ENCODE measurements at regions not wholly inside any gene's neighbourhood (a gene's known extent, or its start where the extent isn't known, plus 50 kb on each side); places are given as distances from the start of the nearest gene placed in this dataset.
A peak's percentile ranks its signal among the peaks of the same experiment; 100 is the strongest.
"Not testable (repeated sequence)": the region's sequence is repeated elsewhere in the genome, so short reads cannot be mapped to it uniquely, and the experiment has no call there.

DNA sequence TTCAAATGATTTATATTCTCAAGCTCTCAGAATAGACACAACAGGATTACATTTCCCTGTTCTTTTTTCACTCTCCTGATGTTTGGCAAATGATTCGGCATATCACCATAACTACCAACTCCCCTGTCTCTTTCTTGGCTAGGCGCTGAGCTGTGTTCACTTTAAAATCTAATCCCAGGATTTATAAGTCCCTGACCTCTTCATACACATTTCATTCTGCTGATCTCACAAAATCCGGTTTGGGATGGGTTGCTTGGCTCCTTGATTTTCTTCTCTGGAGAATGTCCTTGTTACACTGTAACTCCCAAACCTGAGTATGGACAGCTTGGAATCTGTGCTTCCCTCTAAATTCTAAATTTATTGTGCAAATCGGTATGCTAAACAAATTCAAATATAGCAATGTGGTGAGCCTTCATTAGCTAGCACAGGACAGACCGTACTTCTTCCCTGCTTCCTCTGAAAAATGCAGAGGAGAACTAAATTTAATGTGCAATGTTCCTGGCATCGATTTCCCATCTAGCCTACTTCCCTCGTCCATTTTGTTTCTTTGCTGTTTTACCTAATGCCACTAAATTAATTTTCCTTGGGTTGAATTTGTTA, 858.5 kb upstream of the FAT3 start:
- no peak for DNase-seq (ENCODE audit: low read depth, low spot score)

DNA sequence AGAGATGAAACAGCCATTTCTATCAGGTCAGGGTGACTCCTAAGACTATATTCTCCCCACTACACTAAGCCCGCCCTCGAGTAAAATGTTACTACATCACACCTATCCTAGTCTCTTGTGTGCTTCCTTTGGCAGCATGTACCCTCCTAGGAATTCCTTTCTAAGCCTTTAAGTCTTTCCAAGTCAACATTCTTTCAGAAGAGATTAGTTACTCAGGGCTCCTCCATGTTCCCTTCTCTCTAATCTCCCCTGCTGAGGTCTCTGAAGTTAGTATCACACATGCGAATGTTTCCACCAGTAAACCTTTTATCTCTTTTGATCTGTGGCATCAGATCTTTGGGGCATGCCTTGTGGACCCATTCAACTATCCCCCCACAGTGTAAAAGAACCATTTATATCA, 873.7 kb upstream of the FAT3 start:
- no peak for DNase-seq (ENCODE audit: low read depth, low spot score)

DNA sequence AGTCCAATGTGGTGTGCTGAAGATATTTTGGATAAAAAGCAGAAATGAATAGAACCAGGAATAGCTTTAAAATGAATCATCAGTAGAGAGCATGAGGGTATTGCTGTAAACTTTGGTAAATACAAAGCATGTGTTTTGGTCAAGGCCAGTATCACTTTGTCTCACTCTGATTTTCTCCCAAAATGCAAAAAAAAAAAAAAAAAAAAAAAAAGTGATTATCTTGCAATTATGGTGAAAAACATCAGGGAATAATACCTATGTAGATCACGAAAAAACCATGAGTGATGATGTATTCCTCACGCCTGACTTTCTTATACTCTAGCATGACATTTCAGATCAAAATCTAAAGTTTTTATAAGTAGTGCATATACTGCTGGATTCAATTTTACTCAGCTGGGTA, 897.9 kb upstream of the FAT3 start:
- DNase-seq (ENCODE audit: low read depth, low spot score): no peak

DNA sequence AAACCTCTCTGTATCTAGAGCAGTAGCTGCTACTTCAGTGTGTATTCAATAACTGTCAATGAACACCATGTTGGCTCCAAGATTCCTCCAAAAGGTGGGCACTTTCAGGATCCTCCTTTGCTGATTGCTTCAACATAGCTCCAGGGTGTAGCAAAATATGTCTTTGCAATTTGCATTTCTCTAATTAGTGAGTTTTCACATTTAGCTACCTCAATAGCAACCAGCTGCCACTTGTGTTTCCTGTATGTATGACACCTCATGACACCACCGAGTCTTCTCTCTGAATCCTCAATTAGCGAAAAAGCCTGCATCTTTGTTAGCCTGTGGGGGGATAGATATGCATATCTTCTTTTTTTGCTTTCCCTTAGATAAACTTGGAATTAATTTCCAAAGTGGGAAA, 898.3 kb upstream of the FAT3 start:
- DNase-seq (ENCODE audit: low read depth, low spot score): no peak

DNA sequence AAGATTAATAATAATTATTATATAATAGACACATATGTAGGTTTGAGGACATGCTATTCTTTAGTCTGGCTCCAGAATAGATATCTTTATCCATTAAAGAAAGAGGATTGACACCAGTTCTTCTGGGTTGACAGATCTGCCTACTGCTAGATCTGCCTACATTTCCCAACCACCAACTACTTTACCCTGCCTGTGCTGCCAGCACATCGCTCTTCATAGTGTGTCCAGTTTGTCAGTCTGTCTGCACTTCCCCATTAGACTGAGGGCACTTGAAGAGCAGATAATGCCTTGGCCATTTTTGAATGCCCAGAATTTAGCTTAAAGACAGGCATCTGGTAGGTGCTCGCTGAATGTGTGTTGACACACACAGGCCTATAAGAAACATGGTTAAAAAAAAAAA, 910.1 kb upstream of the FAT3 start:
- no peak for DNase-seq (ENCODE audit: low read depth, low spot score)

DNA sequence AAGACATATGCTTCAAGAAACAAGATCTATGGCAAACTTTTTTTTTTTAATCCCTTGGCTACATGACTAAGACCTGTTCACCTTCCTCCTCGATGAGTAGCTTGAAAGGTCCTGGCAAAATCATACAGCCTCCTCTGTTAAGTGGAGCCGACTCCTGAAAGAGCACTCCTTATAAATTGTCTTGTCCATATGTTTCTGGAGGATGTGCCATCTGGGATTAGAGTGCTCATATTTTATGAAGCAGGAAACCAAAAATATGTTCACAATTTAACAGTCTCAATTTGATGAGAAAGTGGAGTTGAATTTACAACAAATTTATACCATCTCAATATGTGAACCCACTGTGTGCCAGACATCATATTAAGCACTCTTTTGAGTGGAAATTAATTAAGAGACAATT, 912.1 kb upstream of the FAT3 start:
- DNase-seq (ENCODE audit: low read depth, low spot score): no peak

DNA sequence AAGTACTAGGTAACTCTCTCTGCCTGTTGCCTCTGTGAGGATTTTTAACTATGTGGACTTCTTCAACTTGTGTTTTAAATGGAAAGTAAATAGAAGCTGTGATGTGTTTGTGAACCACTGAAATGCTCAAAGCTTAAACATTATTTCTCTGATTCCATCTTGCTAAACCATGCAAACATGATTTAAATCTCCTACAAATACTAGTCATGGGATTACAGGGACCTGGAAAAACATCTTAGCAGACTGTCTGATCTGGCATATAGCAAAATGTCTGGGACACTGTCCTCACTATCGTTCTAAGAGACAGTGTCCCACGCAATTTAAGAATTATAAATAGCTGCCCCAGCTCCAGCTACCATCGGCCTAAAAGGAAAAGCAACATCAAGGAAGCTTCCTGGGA, 914.5 kb upstream of the FAT3 start:
- no peak for DNase-seq (ENCODE audit: low read depth, low spot score)

DNA sequence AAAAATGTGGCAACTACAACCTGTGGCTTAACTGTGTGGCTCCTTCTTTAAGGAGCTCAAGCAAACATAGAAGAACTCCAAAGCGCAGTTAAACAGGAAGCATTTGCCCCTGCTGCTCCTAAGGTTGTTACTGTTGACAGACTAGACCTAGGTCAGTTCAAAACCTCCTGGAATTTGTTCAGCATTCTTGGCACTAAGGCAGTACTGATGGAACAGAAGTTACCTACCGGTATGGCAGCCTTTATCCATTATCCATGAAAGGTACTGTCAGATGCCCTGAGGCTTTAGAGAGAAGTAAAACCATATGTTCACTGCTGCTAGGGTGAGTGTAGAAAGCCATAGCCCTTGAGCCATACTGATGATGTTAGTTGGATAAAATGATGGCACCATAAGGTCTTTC, 916.5 kb upstream of the FAT3 start:
- no peak for DNase-seq (ENCODE audit: low read depth, low spot score)

DNA sequence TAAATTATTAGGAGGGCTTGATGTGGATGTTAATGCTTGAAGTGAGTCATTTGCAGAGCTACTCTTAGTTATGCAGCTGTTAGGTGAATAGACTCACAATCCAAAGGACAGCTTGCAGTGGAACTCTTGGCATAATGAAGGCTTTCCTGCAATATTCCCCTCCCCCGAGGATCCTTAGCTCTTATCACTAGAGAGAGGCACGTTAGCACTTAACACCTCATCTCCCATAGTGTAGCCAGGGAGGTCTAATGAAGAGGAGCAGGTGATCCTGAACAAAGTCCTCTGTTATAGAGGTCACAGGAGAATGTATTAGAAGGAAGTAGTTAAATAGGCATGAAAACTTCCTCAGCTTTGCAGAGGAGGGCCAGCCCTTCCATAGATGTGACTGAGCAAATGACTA, 919.2 kb upstream of the FAT3 start:
- no peak for DNase-seq (ENCODE audit: low read depth, low spot score)

DNA sequence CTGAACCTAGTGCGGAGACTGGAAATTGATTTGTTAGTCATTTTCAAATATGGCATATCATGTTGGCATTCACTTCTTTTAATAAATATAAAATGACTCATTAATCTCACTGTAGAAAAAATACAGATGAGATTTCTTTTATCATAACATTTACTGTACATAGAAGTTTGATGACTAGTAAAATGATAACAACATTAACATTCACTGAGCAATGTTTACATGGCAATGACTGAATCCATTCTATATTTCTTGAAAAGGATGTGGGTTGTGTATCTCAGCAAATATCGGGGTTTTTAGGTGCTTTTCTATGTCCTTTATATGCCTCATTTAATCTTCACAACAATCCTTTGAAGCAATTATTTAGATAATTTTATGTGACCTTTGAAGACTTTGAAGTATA, 920.9 kb upstream of the FAT3 start:
- no peak for DNase-seq (ENCODE audit: low read depth, low spot score)

DNA sequence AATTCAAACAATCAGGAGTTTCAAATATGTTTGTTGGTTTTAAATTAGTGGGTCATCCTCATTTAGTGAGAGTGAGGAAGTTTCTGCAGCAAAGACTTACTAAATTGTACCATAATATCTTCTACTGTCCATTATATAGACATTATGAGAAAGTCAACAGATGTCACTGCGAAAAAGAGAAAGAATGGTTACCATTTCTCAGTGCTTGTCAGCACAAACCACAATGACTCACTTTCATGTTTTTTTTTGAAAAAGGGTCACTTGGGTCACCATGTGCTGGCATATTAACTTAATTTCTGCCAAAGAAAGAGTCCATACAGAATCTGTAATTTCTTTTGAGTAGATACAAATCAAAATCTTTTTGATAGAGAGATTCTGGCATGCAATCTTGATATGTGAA, 924.6 kb upstream of the FAT3 start:
- DNase-seq (ENCODE audit: low read depth, low spot score): peak; percentile 2

DNA sequence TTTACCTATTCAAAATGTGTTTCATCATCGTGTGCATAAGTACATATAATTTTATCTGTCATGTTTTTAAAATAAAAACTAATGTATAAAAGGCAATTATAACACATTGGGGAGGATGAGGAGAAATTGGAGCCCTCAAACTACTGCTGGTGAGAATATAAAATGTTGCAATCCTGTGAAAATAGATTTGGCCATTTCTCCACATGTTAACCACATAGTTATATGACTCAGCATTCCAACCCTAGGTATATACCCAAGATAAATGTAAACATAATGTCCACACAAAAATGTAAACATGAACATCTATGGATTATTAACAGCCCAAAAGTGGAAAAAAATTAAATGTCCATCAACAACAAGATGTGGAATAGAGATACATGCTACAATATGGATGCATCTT, 928.0 kb upstream of the FAT3 start:
- no peak for DNase-seq (ENCODE audit: low read depth, low spot score)

DNA sequence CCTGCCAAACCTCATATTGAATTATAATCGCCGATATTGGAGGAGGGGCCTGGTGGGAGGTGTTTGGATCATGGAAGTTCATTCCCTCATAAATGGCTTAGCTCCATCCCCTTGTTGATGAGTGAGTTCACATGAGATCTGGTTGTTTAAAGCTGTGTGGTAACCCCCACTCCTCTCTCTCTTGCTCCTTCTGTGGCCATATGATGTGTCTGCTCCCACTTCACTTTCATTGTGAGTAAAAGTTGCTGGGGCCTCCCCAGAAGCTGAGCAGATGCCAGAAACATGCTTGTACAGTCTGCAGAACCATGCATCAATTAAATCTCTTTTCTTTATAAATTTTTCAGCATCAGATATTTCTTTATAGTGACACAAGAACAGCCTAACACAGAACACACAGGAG, 929.0 kb upstream of the FAT3 start:
- no peak for DNase-seq (ENCODE audit: low read depth, low spot score)

DNA sequence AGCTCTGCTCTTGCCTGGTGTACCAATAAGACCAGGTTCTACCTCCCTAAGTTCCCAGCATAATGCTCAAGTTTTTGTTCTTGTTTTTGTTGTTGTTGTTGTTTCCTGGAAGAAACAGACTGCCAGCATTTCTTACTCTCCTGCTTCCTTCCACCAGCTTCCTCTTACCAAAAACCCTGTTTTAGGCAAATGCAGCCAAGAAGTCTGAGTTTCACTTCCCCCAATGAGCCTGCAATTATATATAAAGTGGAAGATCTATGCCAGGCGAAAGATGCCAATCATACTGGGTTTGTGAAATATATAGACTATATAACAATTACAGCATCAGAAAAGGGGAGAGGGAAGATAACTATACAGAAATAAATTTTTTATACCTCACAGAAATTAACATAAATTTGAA, 931.5 kb upstream of the FAT3 start:
- no peak for DNase-seq (ENCODE audit: low read depth, low spot score)

DNA sequence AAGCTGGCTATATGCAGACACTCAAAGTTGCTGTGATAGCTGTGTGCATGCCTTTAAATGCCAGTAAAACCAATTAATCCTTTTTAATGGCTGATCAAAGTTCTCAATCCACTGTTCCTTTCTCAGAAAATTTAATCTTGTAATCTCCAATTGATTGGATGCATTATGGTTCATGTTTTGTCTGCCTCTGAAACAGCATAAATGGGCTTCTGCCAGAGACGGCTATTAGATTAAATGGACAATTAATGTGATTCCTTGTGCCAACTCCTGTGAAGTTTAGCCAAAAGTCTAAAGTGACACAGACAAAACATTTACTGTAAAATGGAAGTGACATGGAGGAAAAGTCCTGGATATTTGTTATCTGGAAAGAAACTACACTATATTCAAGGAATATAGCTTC, 952.5 kb upstream of the FAT3 start:
- DNase-seq (ENCODE audit: low read depth, low spot score): no peak

DNA sequence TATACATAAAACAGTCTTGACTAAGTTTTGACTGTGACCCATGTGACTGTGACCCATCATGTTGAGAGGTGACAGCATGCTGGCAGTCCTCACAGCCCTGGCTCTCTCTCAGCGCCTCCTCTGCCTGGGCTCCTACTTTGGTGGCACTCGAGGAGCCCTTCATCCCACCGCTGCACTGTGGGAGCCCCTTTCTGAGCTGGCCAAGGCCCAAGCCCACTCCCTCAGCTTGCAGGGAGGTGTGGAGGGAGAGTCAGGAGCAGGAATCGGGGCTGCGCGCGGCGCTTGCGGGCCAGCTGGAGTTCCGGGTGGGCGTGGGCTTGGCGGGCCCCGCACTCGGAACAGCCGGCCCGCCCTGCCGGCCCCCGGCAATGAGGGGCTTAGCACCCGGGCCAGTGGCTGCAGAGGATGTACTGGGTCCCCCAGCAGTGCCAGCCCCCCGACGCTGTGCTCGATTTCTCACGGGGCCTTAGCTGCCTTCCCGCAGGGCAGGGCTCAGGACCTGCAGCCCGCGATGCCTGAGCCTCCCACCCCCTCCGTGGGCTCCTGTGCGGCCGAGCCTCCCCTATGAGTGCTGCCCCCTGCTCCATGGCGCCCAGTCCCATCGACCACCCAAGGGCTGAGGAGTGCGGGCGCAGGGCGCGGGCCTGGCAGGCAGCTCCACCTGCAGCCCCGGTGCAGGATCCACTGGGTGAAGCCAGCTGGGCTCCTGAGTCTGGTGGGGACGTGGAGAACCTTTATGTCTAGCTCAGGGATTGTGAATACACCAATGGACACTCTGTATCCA, 955.9 kb upstream of the FAT3 start:
- not testable (repeated sequence) for DNase-seq (ENCODE audit: low read depth, low spot score)

DNA sequence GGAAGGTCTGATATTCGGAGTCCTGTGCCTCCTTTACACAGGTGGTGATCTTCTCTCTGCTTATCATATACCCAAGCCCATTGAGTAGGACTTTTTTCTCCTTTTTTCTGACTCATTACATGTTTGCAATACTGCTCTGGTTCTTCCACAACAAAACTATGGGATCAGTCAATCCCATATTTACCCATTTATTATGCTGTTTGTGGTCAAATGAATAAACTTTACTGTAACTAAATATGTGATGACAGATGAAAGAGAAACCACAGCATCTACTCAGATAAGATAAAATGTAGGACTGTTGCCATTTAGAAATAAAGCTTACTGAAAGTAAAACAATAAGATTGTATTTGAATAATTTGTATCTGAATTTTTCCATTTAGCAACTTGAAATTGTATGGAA, 958.7 kb upstream of the FAT3 start:
- DNase-seq (ENCODE audit: low read depth, low spot score): no peak

DNA sequence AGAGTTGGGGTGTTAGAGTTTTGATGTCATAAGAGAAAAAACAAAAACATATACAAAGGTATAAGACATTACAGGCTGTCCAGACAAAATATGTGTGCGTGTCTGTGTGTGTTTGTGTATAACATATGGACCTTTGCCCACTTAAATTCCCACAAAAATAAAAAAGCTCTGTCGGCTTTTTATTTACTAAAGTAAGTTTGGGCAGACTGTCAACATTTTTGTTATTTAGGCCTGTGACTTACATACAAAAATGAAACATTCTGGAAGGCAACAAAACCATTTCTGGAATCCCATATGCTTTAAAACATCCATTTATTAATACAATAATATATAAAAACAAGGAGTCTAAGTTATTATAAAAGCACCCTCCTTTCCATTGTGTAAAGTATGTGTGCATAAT, 960.1 kb upstream of the FAT3 start:
- no peak for DNase-seq (ENCODE audit: low read depth, low spot score)

DNA sequence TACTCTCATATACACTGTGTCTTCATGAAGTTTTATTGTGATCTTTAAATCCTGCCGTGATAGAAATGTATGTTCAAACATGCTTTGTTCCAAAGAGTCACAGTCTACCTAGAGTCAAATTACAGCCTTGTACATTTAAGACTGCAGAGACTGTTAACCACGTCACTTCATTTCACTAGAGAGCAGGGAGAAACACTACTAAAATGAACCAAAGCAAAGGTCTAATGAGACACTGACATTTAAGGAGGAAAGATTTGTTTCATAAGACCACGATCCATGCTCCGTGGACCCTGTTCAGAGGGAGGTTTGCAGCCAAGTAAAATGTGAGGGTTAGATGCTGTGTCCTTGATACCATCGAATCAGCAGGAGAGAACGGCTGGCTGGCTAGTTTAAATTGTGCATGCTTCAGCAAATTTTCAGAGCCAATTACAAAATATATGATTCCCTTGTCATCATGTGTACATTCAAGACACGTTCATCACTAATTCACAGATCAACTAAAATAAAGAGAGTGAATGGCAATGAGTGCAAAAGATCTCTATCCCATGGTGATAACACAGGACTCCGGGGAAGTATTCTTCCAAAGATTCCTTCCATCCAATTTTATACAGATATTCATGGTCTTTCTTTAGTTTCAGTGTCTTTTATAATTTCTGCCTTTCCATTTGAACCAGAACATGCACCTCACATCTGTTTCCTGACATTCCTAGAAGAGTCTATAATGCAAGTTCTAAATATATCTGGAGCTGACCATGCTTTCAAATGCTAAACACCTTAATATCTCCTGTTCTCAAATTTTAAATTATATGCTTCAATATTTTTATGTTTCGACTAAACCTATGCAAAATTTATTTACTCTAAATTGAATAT, 960.9 kb upstream of the FAT3 start:
- DNase-seq (ENCODE audit: low read depth, low spot score): no peak

DNA sequence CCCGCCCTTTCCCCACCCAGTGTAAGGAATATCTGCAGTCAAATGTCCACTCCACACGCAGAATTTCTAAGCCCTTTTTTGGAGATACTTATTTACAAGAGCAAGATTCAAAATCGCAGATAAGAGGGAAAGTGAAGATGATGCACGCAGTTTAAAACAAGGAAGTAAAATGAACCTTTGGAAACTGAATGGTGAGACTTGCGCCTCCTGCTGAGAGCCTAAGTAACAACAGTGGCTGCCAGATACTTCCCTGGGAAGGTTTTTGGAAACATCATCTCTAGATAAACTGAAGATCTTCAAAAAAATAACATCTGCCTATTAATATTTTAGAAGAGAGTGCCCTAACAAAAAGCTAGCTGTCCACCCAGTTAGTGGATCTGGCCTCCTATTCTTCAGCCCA, 963.1 kb upstream of the FAT3 start:
- no peak for DNase-seq (ENCODE audit: low read depth, low spot score)

DNA sequence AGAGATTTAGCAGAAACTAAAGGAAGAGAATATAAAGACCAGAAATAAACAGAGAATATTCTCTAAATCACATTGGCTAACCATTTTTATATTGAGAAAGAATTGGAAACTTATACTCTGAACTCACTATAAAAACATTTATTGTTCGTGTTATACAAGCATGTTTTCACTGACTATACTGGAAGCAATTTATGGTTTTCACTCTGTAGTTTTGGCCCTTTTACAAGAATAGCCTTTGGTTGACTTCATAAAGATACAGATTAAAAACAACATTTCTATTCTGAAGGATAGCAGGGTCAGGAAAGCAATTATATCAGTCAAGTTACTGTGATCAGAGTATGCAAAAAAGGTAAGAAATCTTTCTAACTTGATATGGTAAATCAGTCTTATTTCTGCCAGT, 965.7 kb upstream of the FAT3 start:
- no peak for DNase-seq (ENCODE audit: low read depth, low spot score)

DNA sequence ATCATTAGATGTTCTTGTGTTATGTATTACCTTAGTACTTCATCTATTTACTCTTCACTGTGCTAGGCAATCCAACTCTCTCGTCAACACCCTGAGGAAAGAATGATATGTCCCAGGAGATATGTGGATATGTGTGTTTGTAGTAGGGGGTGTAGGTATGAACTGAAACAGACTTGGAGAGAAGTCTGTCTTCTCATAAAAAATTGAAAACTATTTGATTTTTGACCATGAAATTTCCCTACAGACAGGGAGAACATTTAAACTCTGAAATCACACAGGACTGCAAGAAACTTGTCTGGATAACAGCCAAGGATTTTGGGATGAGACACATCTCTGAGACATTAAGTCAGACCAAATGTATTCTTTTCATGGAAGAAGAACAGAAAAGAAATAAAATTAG, 967.0 kb upstream of the FAT3 start:
- no peak for DNase-seq (ENCODE audit: low read depth, low spot score)

Data from smooth muscle cell of the brain vasculature (primary cell).